ENCODE measurements at regions not wholly inside any gene's neighbourhood (a gene's known extent, or its start where the extent isn't known, plus 50 kb on each side); places are given as distances from the start of the nearest gene placed in this dataset.

- TF ChIP-seq, protein P1, sequence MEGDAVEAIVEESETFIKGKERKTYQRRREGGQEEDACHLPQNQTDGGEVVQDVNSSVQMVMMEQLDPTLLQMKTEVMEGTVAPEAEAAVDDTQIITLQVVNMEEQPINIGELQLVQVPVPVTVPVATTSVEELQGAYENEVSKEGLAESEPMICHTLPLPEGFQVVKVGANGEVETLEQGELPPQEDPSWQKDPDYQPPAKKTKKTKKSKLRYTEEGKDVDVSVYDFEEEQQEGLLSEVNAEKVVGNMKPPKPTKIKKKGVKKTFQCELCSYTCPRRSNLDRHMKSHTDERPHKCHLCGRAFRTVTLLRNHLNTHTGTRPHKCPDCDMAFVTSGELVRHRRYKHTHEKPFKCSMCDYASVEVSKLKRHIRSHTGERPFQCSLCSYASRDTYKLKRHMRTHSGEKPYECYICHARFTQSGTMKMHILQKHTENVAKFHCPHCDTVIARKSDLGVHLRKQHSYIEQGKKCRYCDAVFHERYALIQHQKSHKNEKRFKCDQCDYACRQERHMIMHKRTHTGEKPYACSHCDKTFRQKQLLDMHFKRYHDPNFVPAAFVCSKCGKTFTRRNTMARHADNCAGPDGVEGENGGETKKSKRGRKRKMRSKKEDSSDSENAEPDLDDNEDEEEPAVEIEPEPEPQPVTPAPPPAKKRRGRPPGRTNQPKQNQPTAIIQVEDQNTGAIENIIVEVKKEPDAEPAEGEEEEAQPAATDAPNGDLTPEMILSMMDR (IDR thresholded peaks at IDR 0.05) = no peak
- no peak for TF ChIP-seq POLR2A (IDR thresholded peaks at IDR 0.05)
Observed at GRCh38 chr1:73868810-73869336, 329.1 kb downstream of the LRRIQ3 start.
